ENCODE measurements at regions not wholly inside any gene's neighbourhood (a gene's known extent, or its start where the extent isn't known, plus 50 kb on each side); places are given as distances from the start of the nearest gene placed in this dataset.

- no peak for DNase-seq
Observed at GRCh38 chr11:79902493-79902892, 461.7 kb upstream of the TENM4 start.

GRCh38 chr11:79897896-79898295 is 457.1 kb upstream of the TENM4 start:
- no peak for DNase-seq

- no peak for DNase-seq
Observed at GRCh38 chr11:79896258-79896657, 455.4 kb upstream of the TENM4 start.

GRCh38 chr11:79894111-79894510 is 453.3 kb upstream of the TENM4 start:
- no peak for DNase-seq

GRCh38 chr11:79890272-79890671 is 449.4 kb upstream of the TENM4 start:
- DNase-seq = no peak

- no peak for DNase-seq
Observed at GRCh38 chr11:79864882-79865281, 424.1 kb upstream of the TENM4 start.

GRCh38 chr11:79860336-79860735 is 419.5 kb upstream of the TENM4 start:
- no peak for DNase-seq

- no peak for DNase-seq
Observed at GRCh38 chr11:79857377-79858214, 416.8 kb upstream of the TENM4 start.

- no peak for DNase-seq
Observed at GRCh38 chr11:79852176-79852575, 411.3 kb upstream of the TENM4 start.

- no peak for DNase-seq
Observed at GRCh38 chr11:79845002-79845709, 404.3 kb upstream of the TENM4 start.

GRCh38 chr11:79834015-79834414 is 393.2 kb upstream of the TENM4 start:
- no peak for DNase-seq

GRCh38 chr11:79830446-79830845 is 389.6 kb upstream of the TENM4 start:
- DNase-seq = no peak

GRCh38 chr11:79829891-79830290 is 389.1 kb upstream of the TENM4 start:
- DNase-seq = no peak

GRCh38 chr11:79822766-79823165 is 381.9 kb upstream of the TENM4 start:
- no peak for DNase-seq

- DNase-seq = no peak
Observed at GRCh38 chr11:79813551-79813950, 372.7 kb upstream of the TENM4 start.

GRCh38 chr11:79809487-79809886 is 368.7 kb upstream of the TENM4 start:
- DNase-seq = no peak

GRCh38 chr11:79807506-79807905 is 366.7 kb upstream of the TENM4 start:
- no peak for DNase-seq

- DNase-seq = no peak
Observed at GRCh38 chr11:79796704-79797103, 355.9 kb upstream of the TENM4 start.

- no peak for DNase-seq
Observed at GRCh38 chr11:79794484-79795393, 353.9 kb upstream of the TENM4 start.

- DNase-seq = no peak
Observed at GRCh38 chr11:79794057-79794456, 353.2 kb upstream of the TENM4 start.

GRCh38 chr11:79786961-79787360 is 346.1 kb upstream of the TENM4 start:
- no peak for DNase-seq

- DNase-seq = no peak
Observed at GRCh38 chr11:79783833-79784232, 343.0 kb upstream of the TENM4 start.

- no peak for DNase-seq
Observed at GRCh38 chr11:79768343-79768742, 327.5 kb upstream of the TENM4 start.

Data from inflammatory macrophage treated with lipopolysaccharide for 4 hours (primary cell).